Stomach (tissue), 8 donors: ENCODE measurements at regions not wholly inside any gene's neighbourhood (a gene's known extent, or its start where the extent isn't known, plus 50 kb on each side); places are given as distances from the start of the nearest gene placed in this dataset.
A peak's percentile ranks its signal among the peaks of the same experiment; 100 is the strongest.
"Not testable (repeated sequence)": the region's sequence is repeated elsewhere in the genome, so short reads cannot be mapped to it uniquely, and the experiment has no call there.

ENCODE experiments used
- DNase-seq, 2 donors: peaks; one replicate each; pipeline versions ENCODE4 v3.0.0 to v3.0.0-alpha.2; 2013 to 2019
- H3K27ac ChIP-seq, 5 donors: fragments of 200-600 bp in 4 of 5; sonication (generic) in 4 of 5; one replicate each; pipeline ENCODE4 v1.5.1; 2013 to 2019; ENCODE audit warnings: mild to moderate bottlenecking in 1 of 5, moderate library complexity in 1 of 5
- H3K27me3 ChIP-seq, 3 donors: fragments of 200-600 bp; sonication (generic); one replicate each; pipeline ENCODE4 v1.5.1; 2017 to 2019; ENCODE audit warnings: mixed run types in 1 of 3
- H3K36me3 ChIP-seq, 4 donors: fragments of 200-600 bp; sonication (generic); 1 replicate in 3 of 4; 2 replicates in 1 of 4; pipeline ENCODE4 v1.5.1; 2016 to 2019
- H3K4me1 ChIP-seq, 4 donors: fragments of 200-600 bp; sonication (generic); one replicate each; pipeline ENCODE4 v1.5.1; 2016 to 2019
- H3K4me3 ChIP-seq, 4 donors: fragments of 200-600 bp; sonication (generic) in 3 of 4; one replicate each; pipeline ENCODE4 v1.5.1; 2016 to 2019; ENCODE audit warnings: mild to moderate bottlenecking in 1 of 4
- H3K9me3 ChIP-seq, 4 donors: fragments of 200-600 bp; sonication (generic); one replicate each; pipeline ENCODE4 v1.5.1; 2016 to 2019
- EP300 ChIP-seq: sonication (generic); formaldehyde crosslinking; IDR thresholded peaks from one replicate; pipeline ENCODE4 v1.6.1; 2017; ENCODE audit warnings: antibody characterized with exemption
- POLR2A ChIP-seq, 4 donors: fragments of 450-650 bp; IDR thresholded peaks; one replicate each; pipeline ENCODE4 v1.6.1; 2016; ENCODE audit warnings: antibody characterized with exemption in 4 of 4, control low read depth in 2 of 4, mild to moderate bottlenecking in 1 of 4, moderate library complexity in 1 of 4
- POLR2AphosphoS5 ChIP-seq, 3 donors: sonication (generic); formaldehyde crosslinking; IDR thresholded peaks; one replicate each; pipeline ENCODE4 v1.6.1; 2016; ENCODE audit warnings: antibody characterized with exemption in 3 of 3
- WGBS, 5 donors: extraction: QIAGEN DNeasy Blood & Tissue Kit in 3 of 5; methylation state at CpG; one replicate each; pipeline versions ENCODE4 v1.1.5 to v1.1.7; 2013 to 2018; 5-methylcytosine and 5-hydroxymethylcytosine counted together
- intact Hi-C: fragments of 100-400 bp; cut with DNase I; formaldehyde crosslinking; loops from one replicate; pipeline ENCODE4 v1.15.1; 2023; ENCODE audit warnings: low total_unique reads
- TF ChIP-seq, protein P1 (sequence below), 7 experiments: fragments of 450-650 bp in 4 of 7; fragments of 200-600 bp in 3 of 7; sonication (generic) in 3 of 7; IDR thresholded peaks; one replicate each; pipeline ENCODE4 v1.5.1; 2016 to 2019; ENCODE audit warnings: antibody characterized with exemption in 7 of 7, control low read depth in 2 of 7, mild to moderate bottlenecking in 1 of 7
- donor health status: healthy with polysubstance abuse.
- donor health status: Bipolar disorder and iron deficiency.
- donor health status: healthy.

DNA sequence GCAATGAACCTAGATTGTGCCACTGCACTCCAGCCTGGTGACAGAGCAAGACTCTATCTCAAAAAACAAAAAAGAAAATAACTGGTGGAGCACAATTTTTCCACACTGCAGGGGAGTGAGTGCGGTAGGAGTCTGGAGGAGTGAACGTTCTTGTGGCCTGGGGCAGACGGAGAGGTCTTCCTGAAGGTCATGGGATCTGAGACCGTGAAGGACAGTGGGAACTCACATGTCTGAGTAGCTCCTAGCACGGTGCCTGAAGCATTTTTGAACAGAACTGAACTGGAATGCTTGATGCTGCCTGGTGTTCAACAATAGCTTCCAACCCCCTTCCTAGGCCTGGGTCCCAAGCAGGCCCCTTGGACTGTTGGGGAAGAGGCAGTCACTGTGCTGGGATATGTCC, 84.3 kb upstream of the PODXL start:
- Histone ChIP-seq H3K9me3 (no peaks in the 10 kb centered on the region), H3K36me3 (no peaks in the 10 kb centered on the region), H3K27me3 (peaks cover 0 to 11% (median 0%) of the 10 kb centered on the region in 3 donors), H3K4me3 (no peak overlapping the region), H3K4me1 (no peaks in the 10 kb centered on the region), H3K27ac (no peak overlapping the region)
- intact Hi-C loops = no loop called here
- 76 to 84% (median 83%) methylated on average over 5 of the region's 5 CpGs for whole genome bisulfite sequencing, 5 donors
- no peak for DNase-seq
- no peak for TF ChIP-seq POLR2AphosphoS5 (IDR thresholded peaks at IDR 0.05)
- no peak for TF ChIP-seq EP300
- TF ChIP-seq, protein P1, sequence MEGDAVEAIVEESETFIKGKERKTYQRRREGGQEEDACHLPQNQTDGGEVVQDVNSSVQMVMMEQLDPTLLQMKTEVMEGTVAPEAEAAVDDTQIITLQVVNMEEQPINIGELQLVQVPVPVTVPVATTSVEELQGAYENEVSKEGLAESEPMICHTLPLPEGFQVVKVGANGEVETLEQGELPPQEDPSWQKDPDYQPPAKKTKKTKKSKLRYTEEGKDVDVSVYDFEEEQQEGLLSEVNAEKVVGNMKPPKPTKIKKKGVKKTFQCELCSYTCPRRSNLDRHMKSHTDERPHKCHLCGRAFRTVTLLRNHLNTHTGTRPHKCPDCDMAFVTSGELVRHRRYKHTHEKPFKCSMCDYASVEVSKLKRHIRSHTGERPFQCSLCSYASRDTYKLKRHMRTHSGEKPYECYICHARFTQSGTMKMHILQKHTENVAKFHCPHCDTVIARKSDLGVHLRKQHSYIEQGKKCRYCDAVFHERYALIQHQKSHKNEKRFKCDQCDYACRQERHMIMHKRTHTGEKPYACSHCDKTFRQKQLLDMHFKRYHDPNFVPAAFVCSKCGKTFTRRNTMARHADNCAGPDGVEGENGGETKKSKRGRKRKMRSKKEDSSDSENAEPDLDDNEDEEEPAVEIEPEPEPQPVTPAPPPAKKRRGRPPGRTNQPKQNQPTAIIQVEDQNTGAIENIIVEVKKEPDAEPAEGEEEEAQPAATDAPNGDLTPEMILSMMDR (IDR thresholded peaks at IDR 0.05) = no peak
- TF ChIP-seq POLR2A (IDR thresholded peaks at IDR 0.05) = no peak

DNA sequence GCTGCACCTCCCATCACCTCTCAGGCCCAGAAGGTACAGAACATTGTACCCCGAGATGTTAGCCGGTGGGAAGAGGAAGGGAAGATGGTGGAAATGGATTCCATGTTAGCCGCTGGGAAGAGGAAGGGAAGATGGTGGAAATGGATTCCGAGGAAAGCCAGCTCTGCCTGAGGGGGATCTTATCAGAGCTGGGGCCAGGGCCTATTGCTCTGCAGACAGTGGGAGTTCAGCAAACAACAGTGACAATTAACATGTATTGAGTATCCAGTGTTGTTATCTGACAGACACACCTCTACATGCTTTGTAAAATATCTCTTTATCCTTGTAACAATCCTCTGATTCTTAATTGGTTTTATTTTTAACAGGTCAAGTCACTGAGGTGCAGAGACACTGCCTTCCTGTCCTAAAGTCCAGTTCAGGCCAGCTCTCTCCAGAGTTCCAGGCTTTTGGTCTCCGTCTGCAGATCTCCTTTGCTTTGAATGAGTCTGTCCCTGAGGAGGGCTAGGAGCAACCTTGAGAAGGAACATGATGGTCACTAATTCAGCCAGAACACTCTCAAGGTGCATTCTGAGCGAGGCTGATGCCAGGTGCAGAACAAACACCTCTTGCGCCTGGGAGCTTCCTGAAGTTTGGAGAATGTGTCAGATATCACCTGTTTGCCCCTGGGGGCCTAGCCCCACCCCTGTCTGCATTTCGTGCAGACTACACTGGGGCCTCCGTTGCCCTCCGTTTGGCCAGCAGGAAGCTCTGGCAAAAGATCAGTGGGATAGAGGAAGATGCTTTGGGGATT, 82.4 kb upstream of the PODXL start:
- H3K36me3 ChIP-seq = no peaks in the 10 kb centered on the region
- DNase-seq = no peak
- peaks cover 0 to 11% (median 0%) of the 10 kb centered on the region in 3 donors for H3K27me3 ChIP-seq
- TF ChIP-seq, protein P1 (IDR thresholded peaks at IDR 0.05) = no peak
- no peak for TF ChIP-seq EP300
- no peak for TF ChIP-seq POLR2A (IDR thresholded peaks at IDR 0.05)
- no peak for TF ChIP-seq POLR2AphosphoS5 (IDR thresholded peaks at IDR 0.05)
- H3K4me3 ChIP-seq = no peak overlapping the region
- intact Hi-C loops = no loop called here
- no peaks in the 10 kb centered on the region for H3K9me3 ChIP-seq
- H3K27ac ChIP-seq = no peak overlapping the region
- no peaks in the 10 kb centered on the region for H3K4me1 ChIP-seq
- WGBS, 5 donors = 56 to 72% (median 65%) methylated on average over 10 of the region's 10 CpGs

DNA sequence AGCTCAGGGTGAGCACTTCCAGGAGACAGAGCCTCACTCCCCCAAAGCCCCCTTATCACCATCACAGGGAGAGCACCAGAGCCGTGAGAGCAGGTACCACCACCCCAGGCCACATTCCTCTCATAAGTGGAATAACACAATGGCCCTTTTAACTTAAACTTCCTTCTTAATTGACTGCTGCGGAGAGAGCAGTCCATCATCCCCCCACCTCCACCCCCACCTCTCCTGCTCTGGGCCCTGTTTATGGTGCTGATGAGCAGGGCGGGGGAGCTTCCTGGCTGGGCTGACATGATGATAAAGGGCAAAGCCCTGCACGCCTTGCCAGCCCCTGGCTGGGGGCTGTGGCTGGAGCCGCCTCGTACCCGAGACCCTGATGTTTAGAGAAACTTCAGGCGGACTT, 81.4 kb upstream of the PODXL start:
- DNase-seq = no peak
- H3K36me3 ChIP-seq = no peaks in the 10 kb centered on the region
- TF ChIP-seq EP300 (no peak), POLR2AphosphoS5 (IDR thresholded peaks at IDR 0.05) (no peak), POLR2A (IDR thresholded peaks at IDR 0.05) (no peak)
- H3K27ac ChIP-seq = no peak overlapping the region
- peaks cover 0 to 11% (median 0%) of the 10 kb centered on the region in 3 donors for H3K27me3 ChIP-seq
- intact Hi-C loops = no loop called here
- no peak overlapping the region for H3K4me3 ChIP-seq
- H3K9me3 ChIP-seq = no peaks in the 10 kb centered on the region
- 74 to 86% (median 76%) methylated on average over 8 of the region's 8 CpGs for WGBS, 5 donors
- H3K4me1 ChIP-seq = no peaks in the 10 kb centered on the region

DNA sequence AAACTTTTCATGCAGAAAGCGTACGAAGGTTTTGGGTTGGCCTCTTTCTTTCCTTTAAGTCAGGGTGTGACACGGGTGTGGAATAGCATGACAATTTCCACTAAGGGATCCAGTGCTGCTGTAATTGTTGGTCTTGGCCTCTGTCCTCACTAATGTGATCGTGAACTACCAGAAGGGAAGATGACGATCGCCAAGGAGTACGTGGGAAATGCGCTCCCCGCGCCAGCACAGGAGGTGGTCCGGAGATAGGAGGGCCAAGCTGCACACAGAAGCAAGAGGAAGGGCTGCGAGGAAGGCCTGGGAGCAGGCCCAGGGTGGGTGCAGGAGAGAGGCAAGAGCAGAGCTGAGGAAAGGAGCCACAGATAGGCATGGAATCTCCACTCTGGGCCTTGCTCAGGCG, 79.7 kb upstream of the PODXL start:
- Histone ChIP-seq H3K4me3 (no peak overlapping the region), H3K4me1 (no peaks in the 10 kb centered on the region), H3K36me3 (no peaks in the 10 kb centered on the region), H3K9me3 (no peaks in the 10 kb centered on the region), H3K27ac (no peak overlapping the region), H3K27me3 (peaks cover 0 to 2% (median 0%) of the 10 kb centered on the region in 3 donors)
- intact Hi-C loops = no loop called here
- no peak for DNase-seq
- 75 to 90% (median 80%) methylated on average over 13 of the region's 13 CpGs for WGBS, 5 donors
- peak in 1 of 3 donors; percentile 7 for TF ChIP-seq POLR2AphosphoS5 (IDR thresholded peaks at IDR 0.05)
- TF ChIP-seq, protein P1 (IDR thresholded peaks at IDR 0.05) = no peak

DNA sequence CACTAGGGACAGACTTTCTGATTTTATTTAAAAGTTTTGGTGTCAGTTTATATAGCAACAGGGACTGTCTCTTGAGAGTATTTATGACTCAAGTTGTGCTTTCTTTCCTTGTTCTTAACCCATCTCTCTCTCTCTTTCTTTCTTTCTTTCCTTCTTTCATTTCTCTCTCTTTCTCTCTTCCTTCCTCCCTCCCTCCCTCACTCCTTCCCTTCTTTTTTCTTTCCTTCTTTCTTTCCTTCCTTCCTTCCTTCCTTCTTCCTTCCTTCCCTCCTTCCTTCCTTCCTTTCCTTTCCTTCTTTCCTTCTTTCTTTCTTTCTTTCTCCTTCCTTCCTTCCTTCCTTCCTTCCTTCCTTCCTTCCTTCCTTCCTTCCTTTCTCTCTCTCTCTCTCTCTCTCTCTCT, 77.8 kb upstream of the PODXL start:
- H3K4me1 ChIP-seq, H3K36me3 ChIP-seq, DNase-seq, intact Hi-C loops, H3K4me3 ChIP-seq, H3K27ac ChIP-seq, H3K9me3 ChIP-seq: not testable (repeated sequence)
- peaks cover 0 to 13% (median 0%) of the 10 kb centered on the region in 3 donors for H3K27me3 ChIP-seq
